ENCODE measurements at regions not wholly inside any gene's neighbourhood (a gene's known extent, or its start where the extent isn't known, plus 50 kb on each side); places are given as distances from the start of the nearest gene placed in this dataset.

DNA sequence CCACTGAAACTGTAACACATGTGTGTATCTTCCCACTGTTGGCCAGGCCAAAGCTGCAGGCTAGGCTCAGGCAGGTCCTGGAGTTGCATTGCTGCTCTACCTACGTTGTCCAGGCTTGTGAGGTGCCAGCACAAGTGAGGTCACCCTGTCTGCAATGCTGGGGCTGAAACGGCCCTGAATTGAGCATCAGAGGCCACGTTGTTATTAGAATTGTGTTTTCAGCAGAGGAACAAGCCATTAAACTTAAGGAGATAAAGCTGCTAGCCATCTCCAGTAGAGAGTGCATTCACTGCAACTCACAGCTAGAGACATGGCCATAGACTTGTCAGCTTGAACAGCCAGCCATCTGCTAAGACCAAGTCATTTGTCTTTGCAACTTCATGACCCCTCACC, 191.8 kb downstream of the SEMA6A start:
- DNase-seq (ENCODE audit: low read depth in 1 of 2, low spot score in 1 of 2) = no peak
- no peaks in the 10 kb centered on the region for H3K27me3 ChIP-seq (ENCODE audit: insufficient read depth, poor library complexity, severe bottlenecking)
- H3K4me3 ChIP-seq (replicated peaks; ENCODE audit: insufficient read depth, low read length) = no peak overlapping the region
- TF ChIP-seq, protein P1, sequence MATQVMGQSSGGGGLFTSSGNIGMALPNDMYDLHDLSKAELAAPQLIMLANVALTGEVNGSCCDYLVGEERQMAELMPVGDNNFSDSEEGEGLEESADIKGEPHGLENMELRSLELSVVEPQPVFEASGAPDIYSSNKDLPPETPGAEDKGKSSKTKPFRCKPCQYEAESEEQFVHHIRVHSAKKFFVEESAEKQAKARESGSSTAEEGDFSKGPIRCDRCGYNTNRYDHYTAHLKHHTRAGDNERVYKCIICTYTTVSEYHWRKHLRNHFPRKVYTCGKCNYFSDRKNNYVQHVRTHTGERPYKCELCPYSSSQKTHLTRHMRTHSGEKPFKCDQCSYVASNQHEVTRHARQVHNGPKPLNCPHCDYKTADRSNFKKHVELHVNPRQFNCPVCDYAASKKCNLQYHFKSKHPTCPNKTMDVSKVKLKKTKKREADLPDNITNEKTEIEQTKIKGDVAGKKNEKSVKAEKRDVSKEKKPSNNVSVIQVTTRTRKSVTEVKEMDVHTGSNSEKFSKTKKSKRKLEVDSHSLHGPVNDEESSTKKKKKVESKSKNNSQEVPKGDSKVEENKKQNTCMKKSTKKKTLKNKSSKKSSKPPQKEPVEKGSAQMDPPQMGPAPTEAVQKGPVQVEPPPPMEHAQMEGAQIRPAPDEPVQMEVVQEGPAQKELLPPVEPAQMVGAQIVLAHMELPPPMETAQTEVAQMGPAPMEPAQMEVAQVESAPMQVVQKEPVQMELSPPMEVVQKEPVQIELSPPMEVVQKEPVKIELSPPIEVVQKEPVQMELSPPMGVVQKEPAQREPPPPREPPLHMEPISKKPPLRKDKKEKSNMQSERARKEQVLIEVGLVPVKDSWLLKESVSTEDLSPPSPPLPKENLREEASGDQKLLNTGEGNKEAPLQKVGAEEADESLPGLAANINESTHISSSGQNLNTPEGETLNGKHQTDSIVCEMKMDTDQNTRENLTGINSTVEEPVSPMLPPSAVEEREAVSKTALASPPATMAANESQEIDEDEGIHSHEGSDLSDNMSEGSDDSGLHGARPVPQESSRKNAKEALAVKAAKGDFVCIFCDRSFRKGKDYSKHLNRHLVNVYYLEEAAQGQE (IDR thresholded peaks at IDR 0.05; ENCODE audit: insufficient replicate concordance, low read depth) = no peak
- no peak for TF ChIP-seq SPI1 (IDR thresholded peaks at IDR 0.05; ENCODE audit: borderline replicate concordance, low read depth)
- no peak for TF ChIP-seq POLR2AphosphoS5 (IDR thresholded peaks at IDR 0.05; ENCODE audit: low read depth)
- no peak overlapping the region for H3K27ac ChIP-seq (replicated peaks)

DNA sequence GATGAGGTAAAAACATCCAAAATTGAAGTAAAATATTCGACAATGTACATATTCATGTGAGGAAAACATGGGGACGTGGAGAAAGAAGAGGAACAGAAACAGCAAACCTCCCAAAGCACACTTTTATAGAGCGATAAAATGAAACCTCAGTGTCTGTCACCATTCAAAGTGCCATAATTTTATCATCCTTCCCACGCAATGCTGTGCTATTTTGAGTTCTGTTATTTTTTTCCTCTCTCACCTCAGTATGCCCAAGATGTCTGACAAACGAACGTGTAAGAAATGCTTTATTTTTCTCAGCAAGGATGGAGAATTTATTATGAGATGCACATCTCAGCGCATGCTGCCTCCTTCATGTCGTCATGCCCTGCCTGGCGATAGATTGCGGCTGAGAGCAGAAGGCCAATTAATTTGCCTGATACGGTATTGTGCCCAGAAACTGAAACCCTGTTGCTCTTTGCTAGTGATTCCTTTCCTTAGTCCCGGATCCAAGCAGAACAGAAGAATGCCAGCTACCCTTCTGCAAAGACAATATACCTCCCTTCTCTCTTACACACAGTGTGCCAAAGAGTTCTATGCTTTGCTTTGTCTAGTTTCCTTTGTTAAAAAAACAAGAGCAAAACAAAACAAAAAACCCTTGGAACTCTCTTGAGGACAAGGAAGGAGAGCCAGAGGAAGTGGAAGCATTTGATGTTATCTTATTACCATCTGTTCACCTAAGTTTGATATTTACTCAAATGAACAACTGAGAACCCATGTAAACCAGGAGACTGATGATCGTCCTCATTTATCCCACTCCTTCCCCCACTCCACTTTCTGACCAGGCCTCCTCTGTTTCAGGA, 192.4 kb downstream of the SEMA6A start:
- Histone ChIP-seq H3K27me3 (ENCODE audit: insufficient read depth, poor library complexity, severe bottlenecking) (no peaks in the 10 kb centered on the region), H3K27ac (replicated peaks) (no peak overlapping the region), H3K4me3 (replicated peaks; ENCODE audit: insufficient read depth, low read length) (no peak overlapping the region)
- DNase-seq (ENCODE audit: low read depth in 1 of 2, low spot score in 1 of 2) = no peak
- TF ChIP-seq POLR2AphosphoS5 (IDR thresholded peaks at IDR 0.05; ENCODE audit: low read depth) (no peak), GABPA (IDR thresholded peaks at IDR 0.05; ENCODE audit: low read depth) (no peak), SPI1 (IDR thresholded peaks at IDR 0.05; ENCODE audit: borderline replicate concordance, low read depth) (no peak)
- TF ChIP-seq, protein P1 (IDR thresholded peaks at IDR 0.05; ENCODE audit: insufficient replicate concordance, low read depth) = no peak
- TF ChIP-seq, protein P2, sequence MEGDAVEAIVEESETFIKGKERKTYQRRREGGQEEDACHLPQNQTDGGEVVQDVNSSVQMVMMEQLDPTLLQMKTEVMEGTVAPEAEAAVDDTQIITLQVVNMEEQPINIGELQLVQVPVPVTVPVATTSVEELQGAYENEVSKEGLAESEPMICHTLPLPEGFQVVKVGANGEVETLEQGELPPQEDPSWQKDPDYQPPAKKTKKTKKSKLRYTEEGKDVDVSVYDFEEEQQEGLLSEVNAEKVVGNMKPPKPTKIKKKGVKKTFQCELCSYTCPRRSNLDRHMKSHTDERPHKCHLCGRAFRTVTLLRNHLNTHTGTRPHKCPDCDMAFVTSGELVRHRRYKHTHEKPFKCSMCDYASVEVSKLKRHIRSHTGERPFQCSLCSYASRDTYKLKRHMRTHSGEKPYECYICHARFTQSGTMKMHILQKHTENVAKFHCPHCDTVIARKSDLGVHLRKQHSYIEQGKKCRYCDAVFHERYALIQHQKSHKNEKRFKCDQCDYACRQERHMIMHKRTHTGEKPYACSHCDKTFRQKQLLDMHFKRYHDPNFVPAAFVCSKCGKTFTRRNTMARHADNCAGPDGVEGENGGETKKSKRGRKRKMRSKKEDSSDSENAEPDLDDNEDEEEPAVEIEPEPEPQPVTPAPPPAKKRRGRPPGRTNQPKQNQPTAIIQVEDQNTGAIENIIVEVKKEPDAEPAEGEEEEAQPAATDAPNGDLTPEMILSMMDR (IDR thresholded peaks at IDR 0.05; ENCODE audit: insufficient read depth, low read length) = no peak

DNA sequence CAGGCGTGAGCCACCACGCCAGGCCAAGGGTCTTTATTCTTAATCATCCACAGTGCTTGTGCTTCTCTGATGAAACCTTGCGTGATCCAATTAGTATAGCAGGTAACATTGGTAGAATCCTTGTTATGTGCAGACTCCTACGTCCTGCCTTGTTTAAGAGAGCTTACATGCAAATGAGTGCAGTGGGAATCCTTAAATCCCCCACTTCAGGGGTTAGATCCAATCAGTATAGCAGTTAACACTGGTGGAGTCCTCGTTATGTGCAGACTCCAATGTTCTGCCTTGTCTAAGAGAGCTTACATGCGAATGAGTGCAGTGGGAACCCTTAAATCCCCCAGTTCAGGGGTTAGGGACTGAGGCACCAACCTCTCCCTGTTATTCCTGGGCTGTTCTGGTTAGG, 193.4 kb downstream of the SEMA6A start:
- TF ChIP-seq, protein P1 (IDR thresholded peaks at IDR 0.05; ENCODE audit: insufficient replicate concordance, low read depth) = no peak
- TF ChIP-seq POLR2AphosphoS5 (IDR thresholded peaks at IDR 0.05; ENCODE audit: low read depth) (no peak), GABPA (IDR thresholded peaks at IDR 0.05; ENCODE audit: low read depth) (no peak), SPI1 (IDR thresholded peaks at IDR 0.05; ENCODE audit: borderline replicate concordance, low read depth) (no peak)
- TF ChIP-seq, protein P2 (IDR thresholded peaks at IDR 0.05; ENCODE audit: insufficient read depth, low read length) = no peak
- H3K27me3 ChIP-seq (ENCODE audit: insufficient read depth, poor library complexity, severe bottlenecking) = no peaks in the 10 kb centered on the region
- DNase-seq (ENCODE audit: low read depth in 1 of 2, low spot score in 1 of 2) = no peak
- H3K27ac ChIP-seq (replicated peaks) = no peak overlapping the region
- no peak overlapping the region for H3K4me3 ChIP-seq (replicated peaks; ENCODE audit: insufficient read depth, low read length)

Measured in HL-60 (cell line).